AG09319 (cell line): ENCODE measurements at regions not wholly inside any gene's neighbourhood (a gene's known extent, or its start where the extent isn't known, plus 50 kb on each side); places are given as distances from the start of the nearest gene placed in this dataset.

ENCODE experiments used
- DNase-seq: peaks from one replicate; pipeline ENCODE4 v3.0.0-alpha.2; 2010; ENCODE audit warnings: low read depth; ENCODE audit errors: extremely low read depth
- CTCF ChIP-seq: IDR thresholded peaks from 2 replicates; pipeline ENCODE4 v1.5.1; 2011; ENCODE audit warnings: low read depth, mild to moderate bottlenecking, inconsistent platforms, low read length, moderate library complexity

GRCh38 chr14:42862114-42862513 is 1255.4 kb downstream of the LRFN5 start:
- TF ChIP-seq CTCF, result no peak
- no peak for DNase-seq

- DNase-seq, result no peak
- no peak for TF ChIP-seq CTCF
Observed at GRCh38 chr14:42860371-42860770, 1253.7 kb downstream of the LRFN5 start.

- DNase-seq, result no peak
- no peak for TF ChIP-seq CTCF
Observed at GRCh38 chr14:42856106-42856505, 1249.4 kb downstream of the LRFN5 start.

GRCh38 chr14:42855085-42855484 is 1248.4 kb downstream of the LRFN5 start:
- no peak for DNase-seq
- no peak for TF ChIP-seq CTCF

- no peak for TF ChIP-seq CTCF
- DNase-seq, result no peak
Observed at GRCh38 chr14:42854061-42854460, 1247.4 kb downstream of the LRFN5 start.

GRCh38 chr14:42848652-42849051 is 1242.0 kb downstream of the LRFN5 start:
- DNase-seq, result no peak
- no peak for TF ChIP-seq CTCF

- DNase-seq, result no peak
- no peak for TF ChIP-seq CTCF
Observed at GRCh38 chr14:42814817-42815216, 1208.1 kb downstream of the LRFN5 start.
